H54 (cell line): ENCODE measurements at regions not wholly inside any gene's neighbourhood (a gene's known extent, or its start where the extent isn't known, plus 50 kb on each side); places are given as distances from the start of the nearest gene placed in this dataset.

Experiments used
- DNase-seq: peaks from one replicate; pipeline ENCODE4 v3.0.0; 2011; ENCODE audit warnings: low spot score, mixed read lengths; ENCODE audit not compliant: insufficient read length
- FAIRE-seq: peaks from 3 replicates; lab custom pipeline; 2011; peaks lifted over from hg19 to GRCh38; lab: Jason Lieb, UNC
- POLR2A ChIP-seq: IDR thresholded peaks from 2 replicates; pipeline ENCODE4 v1.6.1; 2011; ENCODE audit warnings: low read depth, mild to moderate bottlenecking, low read length

DNA sequence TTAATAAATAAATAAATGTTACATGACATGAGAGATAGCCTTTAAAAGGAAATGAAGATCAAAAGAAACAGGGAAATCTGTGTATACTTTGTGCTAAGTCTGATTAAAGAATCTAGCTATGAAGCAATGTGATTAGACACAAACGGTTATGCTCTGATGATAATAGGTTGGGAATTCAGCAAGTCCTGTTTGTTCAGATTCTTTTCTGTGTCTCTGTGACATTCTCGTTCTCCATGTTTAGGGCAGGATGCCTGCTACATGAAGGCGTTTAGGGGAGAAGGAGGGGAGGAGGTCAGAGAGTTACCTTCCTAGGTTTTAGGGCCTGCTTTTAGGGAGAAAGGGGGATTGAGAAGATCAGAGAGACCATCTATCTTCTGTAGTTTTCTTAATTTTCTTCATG is 555.3 kb downstream of the DNAJB9 start:
- DNase-seq (no peak), FAIRE-seq (no peak)
- no peak for TF ChIP-seq POLR2A

DNA sequence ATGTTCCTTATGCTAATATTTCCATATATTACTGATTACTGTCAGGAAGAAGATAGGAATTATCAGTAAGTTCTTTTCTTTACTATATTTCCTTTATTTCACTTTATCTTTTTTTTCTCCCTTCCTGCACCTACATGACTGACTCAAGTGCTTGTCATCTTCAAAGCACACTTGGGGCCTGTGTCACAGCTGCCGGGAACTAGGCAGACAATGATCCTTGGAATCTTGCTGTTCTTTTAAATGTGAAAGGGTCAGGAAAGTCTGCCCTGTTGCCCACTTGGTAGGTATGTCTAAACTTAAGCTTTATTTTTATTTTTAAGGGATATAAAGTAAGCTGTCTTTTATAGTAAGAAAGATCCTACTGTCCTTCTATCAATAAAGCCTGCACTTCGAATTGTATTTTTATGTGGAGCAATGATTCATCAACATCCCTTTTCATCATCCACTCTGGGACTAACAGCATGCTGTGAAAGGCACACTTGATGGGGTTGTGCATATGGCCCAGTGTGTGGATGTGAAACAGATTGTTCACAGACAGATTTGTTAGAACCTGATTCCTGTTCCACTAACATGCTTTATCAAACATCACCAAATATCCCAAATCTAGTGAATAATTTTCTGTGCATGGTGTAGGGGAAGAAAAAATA is 556.9 kb downstream of the DNAJB9 start:
- no peak for TF ChIP-seq POLR2A
- no peak for FAIRE-seq
- no peak for DNase-seq

DNA sequence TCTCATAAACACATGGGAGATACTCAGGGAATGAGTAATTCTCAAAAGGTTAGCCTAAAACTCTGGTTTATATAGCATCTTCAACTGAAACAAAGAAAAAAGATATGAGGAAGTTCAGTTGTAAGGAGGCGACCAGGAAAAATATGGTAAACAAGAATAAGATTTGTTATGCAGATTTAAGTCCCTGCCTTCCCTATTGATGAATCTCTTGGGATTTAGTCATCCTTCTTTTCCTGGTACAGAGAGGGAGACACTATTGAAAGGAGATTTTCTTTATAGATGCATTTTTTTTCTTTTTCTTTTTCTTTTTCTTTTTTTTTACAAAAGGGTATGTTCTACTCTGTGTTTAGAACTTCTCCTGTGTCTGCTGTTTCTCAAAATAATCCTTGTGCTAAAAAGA is 557.5 kb downstream of the DNAJB9 start:
- DNase-seq (no peak), FAIRE-seq (no peak)
- TF ChIP-seq POLR2A, result no peak

DNA sequence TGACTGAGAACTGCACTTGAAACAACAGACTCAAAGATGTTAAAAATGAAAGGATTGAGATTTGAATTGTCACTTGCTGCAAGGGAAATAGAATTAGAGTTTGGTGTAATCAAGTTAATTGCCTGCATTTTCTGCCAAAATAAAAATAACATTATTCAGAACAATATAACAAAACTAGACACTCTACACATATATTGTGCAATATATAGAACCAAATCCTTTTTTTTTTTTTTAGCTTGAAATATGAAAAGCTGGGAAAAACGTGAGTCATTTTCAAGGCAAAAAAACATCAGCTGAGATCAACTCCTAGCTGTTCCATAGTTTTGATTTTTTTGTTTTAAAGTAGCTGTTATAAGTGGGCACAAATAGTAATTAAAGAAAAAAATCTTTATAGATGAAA is 561.5 kb downstream of the DNAJB9 start:
- TF ChIP-seq POLR2A, result no peak
- no peak for DNase-seq
- no peak for FAIRE-seq

DNA sequence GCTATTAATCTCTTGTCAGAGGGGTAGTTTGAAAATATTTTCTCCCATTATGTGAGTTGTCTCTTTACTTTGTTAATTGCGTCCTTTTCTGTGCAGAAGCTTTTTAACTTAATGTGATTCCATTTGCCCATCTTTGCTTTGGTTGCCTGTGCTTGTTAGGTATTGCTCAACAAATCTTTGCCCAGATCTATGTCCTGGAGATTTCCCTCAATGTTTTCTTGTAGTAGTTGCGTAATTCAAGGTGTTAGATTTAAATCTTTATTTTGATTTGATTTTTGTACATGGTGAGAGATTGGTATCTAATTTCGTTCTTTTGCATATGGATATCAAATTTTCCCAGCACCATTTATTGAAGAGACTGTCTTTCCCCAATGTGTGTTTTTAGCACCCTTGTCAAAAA is 567.2 kb downstream of the DNAJB9 start:
- no peak for FAIRE-seq
- TF ChIP-seq POLR2A, result no peak
- DNase-seq, result no peak

DNA sequence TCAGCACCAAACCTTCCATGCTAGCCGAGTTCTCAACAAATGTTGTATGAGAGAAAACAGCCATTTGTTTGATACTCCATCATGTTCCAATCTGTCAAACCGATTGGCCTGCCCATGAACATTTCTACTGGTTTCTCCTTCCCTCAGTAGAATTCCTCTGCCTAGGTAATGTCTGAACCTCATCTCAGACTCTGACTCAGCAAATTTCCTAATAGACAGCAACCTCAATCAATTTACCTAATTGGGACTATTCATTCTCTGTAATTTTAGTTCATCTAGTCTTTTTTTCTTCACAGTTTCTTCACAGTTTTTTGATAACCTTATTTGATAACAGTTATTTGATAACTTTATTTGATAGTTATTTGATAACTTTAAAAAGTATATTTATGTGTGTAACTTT is 585.1 kb downstream of the DNAJB9 start:
- FAIRE-seq (no peak), DNase-seq (no peak)
- no peak for TF ChIP-seq POLR2A

DNA sequence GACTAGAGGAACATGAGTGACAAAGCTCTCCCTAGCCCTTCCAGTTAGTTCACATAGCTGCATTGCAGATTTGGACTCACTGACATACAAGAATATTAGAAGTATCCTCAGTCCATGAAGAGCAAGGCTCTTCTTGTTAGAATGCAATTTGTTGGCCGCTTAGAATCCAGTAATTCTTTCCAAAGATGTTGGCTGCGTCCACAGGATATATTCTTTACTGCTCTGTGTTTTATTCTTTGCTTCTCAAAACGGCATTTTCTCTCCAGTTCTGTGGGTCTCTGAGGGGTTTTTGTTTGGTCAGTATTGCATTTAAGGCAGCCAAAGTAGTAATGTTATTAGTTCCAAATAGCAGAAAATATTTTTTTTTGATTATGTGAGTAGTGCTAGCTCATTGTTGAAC is 588.6 kb downstream of the DNAJB9 start:
- DNase-seq (no peak), FAIRE-seq (no peak)
- no peak for TF ChIP-seq POLR2A

DNA sequence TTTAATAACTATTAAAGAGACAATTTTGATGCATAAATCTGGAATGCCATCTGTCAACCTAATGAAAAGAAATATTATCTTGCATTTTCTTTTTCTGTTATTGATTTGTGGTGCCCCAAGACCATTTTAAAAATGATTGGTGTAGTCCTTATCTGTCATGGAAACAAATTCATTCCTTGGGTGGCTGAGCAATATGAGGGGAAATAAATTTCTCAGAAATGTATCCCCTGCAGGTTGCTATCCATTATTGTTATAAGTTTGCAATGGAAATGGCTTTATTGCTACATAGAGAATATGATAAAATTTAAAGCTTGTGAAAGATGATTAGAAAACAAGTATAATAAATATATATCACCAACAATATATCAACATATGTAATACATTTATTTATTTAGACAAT is 607.0 kb downstream of the DNAJB9 start:
- no peak for TF ChIP-seq POLR2A
- DNase-seq (no peak), FAIRE-seq (no peak)

DNA sequence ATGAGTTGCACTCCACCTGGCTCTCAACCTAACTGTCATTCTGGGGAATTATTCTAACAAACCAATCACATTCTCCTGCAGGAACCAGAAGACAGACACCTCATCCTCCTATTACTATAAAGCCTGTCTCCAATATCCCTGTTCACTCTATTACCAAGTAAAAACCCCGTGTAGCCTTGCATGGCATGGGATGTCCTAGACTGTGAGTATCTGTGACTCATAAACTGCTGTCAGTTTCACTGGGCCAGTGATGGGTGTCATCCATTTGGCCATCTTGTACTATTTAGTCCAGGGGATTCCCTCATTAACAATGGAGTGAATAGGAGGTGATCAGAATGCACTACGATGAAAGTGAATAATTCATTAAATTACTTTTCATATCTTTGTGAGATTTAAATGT is 608.7 kb downstream of the DNAJB9 start:
- TF ChIP-seq POLR2A, result no peak
- FAIRE-seq (no peak), DNase-seq (no peak)

DNA sequence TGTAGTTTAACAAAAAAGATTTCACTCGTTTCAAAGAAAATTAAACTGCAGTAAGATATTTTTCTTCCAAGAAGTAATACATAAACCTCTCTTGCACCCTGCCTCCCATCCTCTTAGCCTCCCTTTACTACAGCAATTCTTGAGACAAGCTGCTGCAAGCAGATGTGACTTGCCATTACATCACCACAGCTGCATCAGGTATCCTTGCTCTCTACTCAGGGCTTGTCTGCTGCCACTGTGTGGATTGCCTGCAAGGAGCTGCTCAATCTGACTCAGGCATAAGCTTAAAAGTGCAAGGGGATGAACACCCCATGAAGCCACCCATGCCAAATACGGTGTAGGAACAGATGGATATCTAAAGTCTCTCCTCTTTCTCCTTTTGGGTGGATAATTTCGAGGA is 609.9 kb downstream of the DNAJB9 start:
- DNase-seq, result no peak
- no peak for TF ChIP-seq POLR2A
- no peak for FAIRE-seq

DNA sequence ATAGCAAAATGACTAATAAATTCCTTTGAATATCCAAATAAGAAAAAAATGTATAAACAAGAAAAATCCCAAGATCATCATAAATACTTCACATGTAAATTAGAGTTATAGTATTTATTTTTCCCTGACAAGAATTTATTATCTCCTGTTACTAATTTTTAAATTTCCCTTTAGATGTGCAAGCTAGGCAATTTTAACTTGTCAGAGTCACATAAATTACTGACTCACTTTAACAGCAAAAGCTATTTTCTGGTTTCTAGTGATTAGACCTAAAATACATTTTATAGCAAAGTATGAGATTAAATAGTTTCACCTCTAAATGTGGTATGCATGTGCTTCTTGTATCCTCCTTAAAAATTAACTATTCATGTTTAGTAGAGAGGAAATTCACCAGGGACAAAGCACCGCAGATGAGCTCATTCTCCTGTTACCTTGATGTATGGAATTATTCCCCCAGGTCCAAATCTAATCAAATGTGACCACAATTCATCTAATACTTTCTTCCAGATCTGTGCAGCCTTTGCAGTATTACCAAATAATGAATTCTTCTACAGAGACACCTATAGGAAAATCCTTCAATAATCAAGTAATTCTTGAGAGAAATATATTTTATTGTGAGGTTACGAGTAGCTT is 621.2 kb downstream of the DNAJB9 start:
- no peak for FAIRE-seq
- TF ChIP-seq POLR2A, result no peak
- DNase-seq, result no peak

DNA sequence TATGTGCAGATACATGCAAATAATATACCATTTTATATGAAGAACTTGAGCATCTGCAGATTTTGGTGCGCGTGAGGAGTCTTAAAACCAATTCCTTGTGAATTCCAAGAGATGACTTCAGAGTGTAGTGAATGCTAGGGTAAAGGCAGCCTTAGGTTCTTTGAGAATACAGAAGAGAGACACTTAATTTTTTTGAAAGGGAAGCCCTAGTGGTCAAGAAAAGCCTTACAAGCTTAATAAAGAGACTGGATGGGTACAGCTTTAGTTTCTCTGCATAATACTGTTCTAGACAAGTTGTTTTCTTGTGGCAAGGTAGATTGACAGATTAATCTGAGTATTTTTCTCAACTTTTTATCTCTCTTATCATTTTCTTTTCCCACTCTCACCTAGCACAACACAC is 636.5 kb downstream of the DNAJB9 start:
- no peak for TF ChIP-seq POLR2A
- FAIRE-seq (no peak), DNase-seq (no peak)

DNA sequence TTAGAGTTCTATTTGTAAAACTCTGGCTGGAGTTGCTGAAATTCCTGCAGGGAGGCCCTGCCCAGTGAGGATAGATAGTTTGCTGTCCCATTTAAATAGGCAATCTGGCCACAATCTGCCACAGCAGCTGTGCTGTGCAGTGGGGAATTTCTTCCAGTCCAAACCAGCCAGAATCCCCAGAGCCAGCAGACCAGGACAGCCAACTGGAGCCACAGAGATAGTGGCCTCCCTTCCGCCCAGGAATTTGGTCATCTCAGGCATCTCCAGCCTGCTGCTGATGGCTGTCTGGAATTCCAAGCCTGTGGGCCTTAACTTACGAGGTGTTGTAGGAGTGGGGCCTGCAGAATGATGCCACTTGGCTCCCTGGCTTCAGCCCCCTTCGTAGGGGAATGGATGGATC is 643.4 kb downstream of the DNAJB9 start:
- no peak for TF ChIP-seq POLR2A
- no peak for DNase-seq
- no peak for FAIRE-seq

DNA sequence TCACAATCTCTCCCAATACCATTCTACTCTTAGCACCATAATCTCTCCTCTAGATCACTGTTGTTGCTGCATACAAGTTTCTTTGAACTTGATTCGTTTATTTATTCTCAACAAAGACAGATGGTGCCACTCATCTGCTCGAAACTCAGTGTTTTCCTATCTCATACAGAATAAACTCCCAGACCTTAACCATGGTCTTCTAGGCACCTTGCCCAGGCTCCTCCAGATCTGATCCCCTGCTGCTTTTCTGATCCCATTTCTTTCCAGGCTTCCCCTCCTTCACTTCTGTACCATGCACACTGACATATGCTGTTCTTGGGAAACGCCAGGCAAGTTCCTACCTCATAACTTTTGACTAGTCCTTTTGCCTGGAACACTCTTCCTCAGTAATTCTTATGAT is 645.7 kb downstream of the DNAJB9 start:
- FAIRE-seq, result no peak
- no peak for DNase-seq
- no peak for TF ChIP-seq POLR2A

DNA sequence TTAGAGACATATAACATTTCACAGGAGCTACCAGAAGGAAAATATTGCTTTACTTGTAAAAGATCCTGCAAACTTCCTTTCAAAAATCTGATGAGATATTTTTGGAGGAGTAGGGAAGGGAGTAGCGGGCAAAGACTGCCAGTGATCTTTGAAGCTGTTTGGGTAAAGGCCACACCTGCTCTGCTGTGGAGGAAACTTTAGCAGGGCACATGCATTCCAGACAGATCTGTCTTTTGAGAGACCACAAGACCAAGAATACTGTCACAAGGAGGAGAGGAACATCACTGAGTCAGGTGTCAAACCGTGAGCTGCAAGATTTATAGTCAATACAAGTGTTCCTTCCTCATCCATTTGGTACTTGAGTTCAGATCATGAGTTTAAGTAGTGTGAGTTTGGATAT is 654.4 kb downstream of the DNAJB9 start:
- DNase-seq (no peak), FAIRE-seq (no peak)
- no peak for TF ChIP-seq POLR2A
